ENCODE measurements at regions not wholly inside any gene's neighbourhood (a gene's known extent, or its start where the extent isn't known, plus 50 kb on each side); places are given as distances from the start of the nearest gene placed in this dataset.

GRCh38 chr1:61568460-61569302 lies 156.3 kb downstream of the TM2D1 start:
- Histone ChIP-seq H3K4me3 (no peak overlapping the region), H3K36me3 (no peaks in the 10 kb centered on the region), H3K27me3 (ENCODE audit: low read depth) (no peaks in the 10 kb centered on the region), H3K4me1 (no peaks in the 10 kb centered on the region), H3K27ac (replicated peaks) (no peak overlapping the region), H3K9me3 (replicated peaks) (peaks cover 30% of the 10 kb centered on the region)
- TF ChIP-seq CTCF (IDR thresholded peaks at IDR 0.05; ENCODE audit: borderline replicate concordance), result no peak
- DNase-seq, result no peak
- intact Hi-C loops (cut with micrococcal nuclease), result no loop called here

GRCh38 chr1:61566177-61566576 lies 158.8 kb downstream of the TM2D1 start:
- Histone ChIP-seq H3K4me1 (no peaks in the 10 kb centered on the region), H3K9me3 (replicated peaks) (peaks cover 30% of the 10 kb centered on the region), H3K27me3 (ENCODE audit: low read depth) (no peaks in the 10 kb centered on the region), H3K4me3 (no peak overlapping the region), H3K36me3 (no peaks in the 10 kb centered on the region), H3K27ac (replicated peaks) (no peak overlapping the region)
- intact Hi-C loops (cut with micrococcal nuclease), result no loop called here
- no peak for DNase-seq
- no peak for TF ChIP-seq CTCF (IDR thresholded peaks at IDR 0.05; ENCODE audit: borderline replicate concordance)

- no peak overlapping the region for H3K27ac ChIP-seq (replicated peaks)
- H3K27me3 ChIP-seq (ENCODE audit: low read depth), result no peaks in the 10 kb centered on the region
- no peak for DNase-seq
- intact Hi-C loops (cut with micrococcal nuclease), result no loop called here
- peaks cover 30% of the 10 kb centered on the region for H3K9me3 ChIP-seq (replicated peaks)
- no peak overlapping the region for H3K4me3 ChIP-seq
- no peaks in the 10 kb centered on the region for H3K36me3 ChIP-seq
- H3K4me1 ChIP-seq, result no peaks in the 10 kb centered on the region
- TF ChIP-seq CTCF (IDR thresholded peaks at IDR 0.05; ENCODE audit: borderline replicate concordance), result no peak
Observed at GRCh38 chr1:61563611-61564010, 161.3 kb downstream of the TM2D1 start.

GRCh38 chr1:61561666-61562065 lies 163.3 kb downstream of the TM2D1 start:
- Histone ChIP-seq H3K9me3 (replicated peaks) (peaks cover 23% of the 10 kb centered on the region), H3K4me1 (no peaks in the 10 kb centered on the region), H3K4me3 (no peak overlapping the region), H3K36me3 (no peaks in the 10 kb centered on the region), H3K27ac (replicated peaks) (no peak overlapping the region), H3K27me3 (ENCODE audit: low read depth) (no peaks in the 10 kb centered on the region)
- no peak for DNase-seq
- TF ChIP-seq CTCF (IDR thresholded peaks at IDR 0.05; ENCODE audit: borderline replicate concordance), result no peak
- intact Hi-C loops (cut with micrococcal nuclease), result no loop called here

GRCh38 chr1:61560385-61560784 lies 164.6 kb downstream of the TM2D1 start:
- Histone ChIP-seq H3K36me3 (no peaks in the 10 kb centered on the region), H3K27ac (replicated peaks) (no peak overlapping the region), H3K4me3 (no peak overlapping the region), H3K9me3 (replicated peaks) (peaks cover 19% of the 10 kb centered on the region), H3K27me3 (ENCODE audit: low read depth) (no peaks in the 10 kb centered on the region), H3K4me1 (peaks cover 4% of the 10 kb centered on the region)
- TF ChIP-seq CTCF (IDR thresholded peaks at IDR 0.05; ENCODE audit: borderline replicate concordance), result no peak
- DNase-seq, result no peak
- intact Hi-C loops (cut with micrococcal nuclease), result no loop called here
